Activated T-helper 1 cell treated with Interleukin-2 at 50 U/mL for 16 hours (primary cell): ENCODE measurements at regions not wholly inside any gene's neighbourhood (a gene's known extent, or its start where the extent isn't known, plus 50 kb on each side); places are given as distances from the start of the nearest gene placed in this dataset.
"Not testable (repeated sequence)": the region's sequence is repeated elsewhere in the genome, so short reads cannot be mapped to it uniquely, and the experiment has no call there.

Experiments used
- DNase-seq: peaks from one replicate; pipeline ENCODE4 v3.0.0-alpha.2; 2020; ENCODE audit warnings: low read depth

- no peak for DNase-seq
Measured at GRCh38 chr15:96818861-96819260, 488.4 kb downstream of the NR2F2 start.

GRCh38 chr15:96827981-96828380 lies 497.5 kb downstream of the NR2F2 start:
- DNase-seq: no peak

DNA sequence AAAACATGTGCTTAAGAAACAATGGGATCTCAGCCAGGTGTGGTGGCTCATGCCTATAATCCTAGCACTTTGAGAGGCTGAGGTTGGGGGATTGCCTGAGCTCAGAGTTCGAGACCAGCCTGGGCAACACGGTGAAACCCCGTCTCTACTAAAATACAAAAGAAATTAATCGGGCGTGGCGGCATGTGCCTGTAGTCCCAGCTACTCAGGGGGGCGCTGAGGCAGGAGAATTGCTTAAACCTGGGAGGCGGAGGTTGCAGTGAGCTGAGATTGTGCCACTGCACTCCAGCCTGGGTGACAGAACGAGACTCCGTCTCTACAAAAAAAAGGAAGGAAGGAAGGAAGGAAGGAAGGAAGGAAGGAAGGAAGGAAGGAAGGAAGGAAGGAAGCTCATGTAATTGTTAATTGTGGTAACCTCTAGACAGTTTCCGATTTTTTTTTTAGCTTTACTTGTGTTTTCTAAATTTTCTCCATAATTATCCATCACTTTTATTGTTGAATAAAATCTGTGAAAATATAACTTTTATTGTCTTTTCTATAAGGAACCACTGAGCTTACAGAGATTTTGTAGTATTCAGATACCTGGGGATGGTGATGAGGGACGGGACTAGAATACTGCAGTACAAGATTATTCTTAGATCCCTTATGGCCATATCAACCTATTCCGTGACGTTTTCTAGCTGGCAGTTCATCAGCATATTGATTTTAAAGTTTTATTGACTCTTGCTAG lies 506.9 kb downstream of the NR2F2 start:
- DNase-seq: no peak

- DNase-seq: no peak
Measured at GRCh38 chr15:96838081-96838480, 507.6 kb downstream of the NR2F2 start.

DNA sequence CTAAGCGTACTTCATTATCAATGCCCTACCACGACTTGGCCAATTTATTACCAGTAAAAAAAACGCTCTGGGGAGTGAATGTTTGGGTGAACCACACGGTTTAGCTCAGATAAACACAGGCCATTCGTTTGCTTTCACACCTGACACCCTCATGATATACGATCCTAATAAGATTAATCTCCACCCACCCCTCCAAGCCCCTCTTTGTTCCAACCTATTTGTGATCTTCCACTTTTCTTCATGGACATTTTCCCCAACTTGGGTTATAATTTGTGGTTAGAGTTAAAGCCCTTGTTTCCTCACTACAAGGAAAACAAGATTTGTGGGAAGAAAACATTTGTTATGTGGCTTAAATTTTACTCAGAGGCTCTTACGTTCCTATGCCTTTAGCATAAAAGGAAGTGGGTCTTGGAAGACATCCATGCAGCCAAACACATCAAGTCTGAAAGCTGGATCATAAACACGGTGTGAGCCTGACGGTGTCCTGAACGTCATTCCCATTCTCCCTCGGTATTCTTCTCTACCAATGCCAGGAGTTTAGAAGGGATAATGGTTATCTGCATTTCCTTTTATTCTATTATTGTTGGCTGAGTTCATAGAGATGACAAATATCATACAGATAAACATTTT lies 518.9 kb downstream of the NR2F2 start:
- DNase-seq: no peak

DNA sequence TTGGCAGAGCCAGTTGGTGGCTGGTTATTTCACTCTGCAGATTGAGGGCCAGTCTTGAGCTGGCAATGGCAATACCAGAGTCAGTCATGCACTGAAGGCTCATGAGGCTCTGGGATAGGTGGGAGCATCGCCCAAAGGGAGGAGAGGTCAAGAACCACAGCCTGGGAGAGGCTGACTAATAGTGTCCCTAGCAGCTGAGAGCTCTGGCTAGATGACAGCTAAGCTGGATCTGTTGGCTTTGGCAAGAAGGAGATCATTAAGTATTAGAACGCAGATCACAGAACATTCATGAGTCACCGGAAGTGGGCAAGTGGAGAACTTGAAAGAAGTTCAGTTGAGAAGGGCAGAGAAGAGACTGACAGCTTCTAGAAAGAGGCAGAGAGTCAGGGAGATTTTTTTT lies 521.1 kb downstream of the NR2F2 start:
- DNase-seq: no peak

- DNase-seq: no peak
Measured at GRCh38 chr15:96858694-96859093, 528.2 kb downstream of the NR2F2 start.

GRCh38 chr15:96860741-96861140 lies 530.2 kb downstream of the NR2F2 start:
- no peak for DNase-seq

DNA sequence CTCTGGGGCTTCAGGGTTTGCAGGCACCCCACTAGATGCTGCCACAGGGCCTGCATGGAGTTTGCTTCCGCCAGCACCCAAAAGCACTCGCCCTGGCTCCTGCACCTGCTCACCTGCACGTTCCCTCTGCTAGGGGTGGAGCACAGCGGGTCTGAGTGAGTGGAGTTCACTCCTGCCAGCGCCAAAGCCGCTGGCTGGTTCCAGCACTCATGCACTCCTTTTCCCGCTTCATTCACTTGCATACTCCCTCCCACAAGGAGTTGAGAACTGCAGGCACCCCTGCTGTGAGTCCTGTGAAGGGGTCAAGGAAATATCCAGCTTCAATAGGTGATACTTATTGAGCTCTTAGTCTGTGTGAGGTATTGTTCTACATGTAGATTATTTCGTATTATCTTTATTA lies 537.5 kb downstream of the NR2F2 start:
- DNase-seq: no peak

DNA sequence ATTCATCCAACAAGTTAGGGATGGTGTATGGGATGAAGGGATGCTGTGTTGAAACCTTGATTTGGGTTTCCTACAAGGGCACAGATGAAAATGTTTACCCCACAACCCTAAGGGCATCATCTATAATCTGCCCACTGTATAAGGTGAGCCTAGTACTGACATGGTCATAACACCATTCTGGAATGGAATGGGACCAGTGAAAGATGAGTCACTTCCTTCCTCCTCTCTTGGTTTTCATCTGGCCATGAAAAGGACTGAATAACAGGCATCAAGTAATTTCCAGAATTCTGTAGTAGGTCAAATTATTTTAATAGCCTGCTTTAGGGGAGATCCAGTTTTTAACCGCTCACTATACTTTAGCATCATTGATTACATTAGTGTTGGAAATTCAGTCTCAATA lies 538.6 kb downstream of the NR2F2 start:
- DNase-seq: no peak

- no peak for DNase-seq
Measured at GRCh38 chr15:96869790-96870189, 539.3 kb downstream of the NR2F2 start.

- no peak for DNase-seq
Measured at GRCh38 chr15:96870580-96870979, 540.1 kb downstream of the NR2F2 start.

DNA sequence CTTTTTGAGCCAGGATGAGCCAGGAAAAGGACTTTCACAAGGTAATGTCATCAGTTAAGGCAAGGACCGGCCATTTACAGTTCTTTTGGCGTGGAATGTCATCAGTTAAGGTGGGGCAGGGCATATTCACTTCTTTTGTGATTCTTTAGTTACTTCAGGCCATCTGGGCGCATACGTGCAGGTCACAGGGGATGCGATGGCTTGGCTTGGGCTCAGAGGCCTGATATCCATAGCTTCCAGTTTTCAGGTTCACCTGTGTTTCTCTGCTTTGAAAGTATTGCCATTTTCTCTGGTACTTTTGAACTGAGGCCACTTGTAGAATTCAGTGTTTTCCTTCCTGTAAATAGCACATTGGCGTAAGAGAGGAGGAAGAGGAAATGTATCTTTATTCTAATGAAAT lies 546.9 kb downstream of the NR2F2 start:
- DNase-seq: not testable (repeated sequence)

GRCh38 chr15:96878129-96878528 lies 547.6 kb downstream of the NR2F2 start:
- no peak for DNase-seq

- no peak for DNase-seq
Measured at GRCh38 chr15:96882121-96882772, 551.7 kb downstream of the NR2F2 start.

GRCh38 chr15:96887730-96888129 lies 557.2 kb downstream of the NR2F2 start:
- no peak for DNase-seq

GRCh38 chr15:96888764-96889163 lies 558.3 kb downstream of the NR2F2 start:
- no peak for DNase-seq

GRCh38 chr15:96889734-96890480 lies 559.4 kb downstream of the NR2F2 start:
- DNase-seq: no peak

- no peak for DNase-seq
Measured at GRCh38 chr15:96891046-96891445, 560.5 kb downstream of the NR2F2 start.

DNA sequence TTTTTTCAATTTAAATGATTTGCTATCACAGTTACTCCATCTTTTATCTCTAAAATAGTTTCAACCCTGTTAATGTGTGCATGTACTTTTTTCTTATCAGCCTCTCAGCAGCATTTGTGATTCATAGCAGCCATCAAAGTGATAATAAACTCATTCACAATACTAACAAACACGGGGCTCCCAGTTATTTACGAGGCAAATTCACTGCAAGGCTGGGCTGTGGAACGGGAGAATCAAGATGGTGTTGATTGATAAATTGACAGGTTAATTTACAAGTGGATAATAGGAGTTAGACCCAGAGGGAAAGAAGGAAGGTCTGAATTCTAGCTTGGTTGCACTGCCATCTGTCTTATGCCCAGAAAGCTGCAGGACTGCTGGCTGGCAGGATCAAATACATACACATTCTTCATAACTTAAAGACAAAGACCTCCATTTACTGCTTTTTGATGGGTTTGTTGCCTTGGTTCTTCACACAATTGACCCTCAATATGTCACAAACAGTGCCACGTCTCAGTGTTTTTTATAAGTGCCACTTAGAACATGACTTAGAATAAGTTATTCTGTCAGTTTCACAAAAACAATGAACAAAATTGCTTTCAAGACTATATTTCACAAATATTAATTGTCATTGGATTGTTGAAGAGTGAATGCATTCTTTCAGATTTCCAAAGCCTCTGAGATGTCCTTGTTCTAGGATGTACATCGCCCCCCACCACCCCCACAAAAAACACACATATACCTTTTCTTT lies 562.8 kb downstream of the NR2F2 start:
- no peak for DNase-seq

GRCh38 chr15:96894659-96895058 lies 564.2 kb downstream of the NR2F2 start:
- no peak for DNase-seq

DNA sequence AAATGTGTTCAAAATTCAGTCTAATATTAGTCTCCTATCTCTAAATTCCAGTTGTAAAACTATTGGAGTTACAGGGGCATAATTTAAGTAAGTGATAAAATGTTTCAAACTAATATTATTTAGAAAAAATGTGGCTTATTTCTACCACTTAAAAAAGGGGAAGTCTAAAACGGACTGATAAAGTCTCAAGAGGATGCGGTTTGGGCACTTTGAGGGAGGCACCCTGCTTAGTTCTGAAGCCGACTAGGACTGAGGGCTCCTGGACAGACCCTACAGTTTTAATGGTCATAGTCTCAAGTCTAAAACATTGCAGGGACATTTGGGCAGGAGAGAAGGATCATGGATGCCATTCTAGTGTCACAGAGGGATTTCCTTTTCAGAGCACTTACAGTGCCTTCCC lies 566.3 kb downstream of the NR2F2 start:
- no peak for DNase-seq
